ENCODE measurements at regions not wholly inside any gene's neighbourhood (a gene's known extent, or its start where the extent isn't known, plus 50 kb on each side); places are given as distances from the start of the nearest gene placed in this dataset.

- CTCF ChIA-PET = no interaction called here
- POLR2A ChIA-PET = no interaction called here
- no peak overlapping the region for H3K4me3 ChIP-seq (ENCODE audit: low read depth, low read length)
- no peak for DNase-seq (ENCODE audit: low read depth)
- no peaks in the 10 kb centered on the region for H3K36me3 ChIP-seq (ENCODE audit: control insufficient read depth, insufficient read depth, low read length)
- no peak for TF ChIP-seq CTCF (IDR thresholded peaks at IDR 0.05; ENCODE audit: insufficient read depth, low read depth, low read length)
- H3K27me3 ChIP-seq (ENCODE audit: control insufficient read depth, insufficient read depth, low read length) = no peaks in the 10 kb centered on the region
Observed at GRCh38 chr6:66740346-66740745, 1033.3 kb upstream of the EYS start.

GRCh38 chr6:66735106-66735890 is 1028.3 kb upstream of the EYS start:
- no peak for DNase-seq (ENCODE audit: low read depth)
- no peak for TF ChIP-seq CTCF (IDR thresholded peaks at IDR 0.05; ENCODE audit: insufficient read depth, low read depth, low read length)
- POLR2A ChIA-PET = no interaction called here

GRCh38 chr6:66731310-66731709 is 1024.3 kb upstream of the EYS start:
- ChIA-PET CTCF (no interaction called here), POLR2A (no interaction called here)
- Histone ChIP-seq H3K4me3 (ENCODE audit: low read depth, low read length) (no peak overlapping the region), H3K27me3 (ENCODE audit: control insufficient read depth, insufficient read depth, low read length) (no peaks in the 10 kb centered on the region), H3K36me3 (ENCODE audit: control insufficient read depth, insufficient read depth, low read length) (no peaks in the 10 kb centered on the region)
- no peak for TF ChIP-seq CTCF (IDR thresholded peaks at IDR 0.05; ENCODE audit: insufficient read depth, low read depth, low read length)
- DNase-seq (ENCODE audit: low read depth) = no peak

More at GRCh38 chr6:66735106-66735890, 1028.3 kb upstream of the EYS start:
- Histone ChIP-seq H3K4me3 (ENCODE audit: low read depth, low read length) (no peak overlapping the region), H3K27me3 (ENCODE audit: control insufficient read depth, insufficient read depth, low read length) (no peaks in the 10 kb centered on the region), H3K36me3 (ENCODE audit: control insufficient read depth, insufficient read depth, low read length) (no peaks in the 10 kb centered on the region)
- CTCF ChIA-PET = no interaction called here

- ChIA-PET POLR2A (no interaction called here), CTCF (no interaction called here)
- DNase-seq (ENCODE audit: low read depth) = no peak
- Histone ChIP-seq H3K27me3 (ENCODE audit: control insufficient read depth, insufficient read depth, low read length) (no peaks in the 10 kb centered on the region), H3K4me3 (ENCODE audit: low read depth, low read length) (no peak overlapping the region), H3K36me3 (ENCODE audit: control insufficient read depth, insufficient read depth, low read length) (no peaks in the 10 kb centered on the region)
- no peak for TF ChIP-seq CTCF (IDR thresholded peaks at IDR 0.05; ENCODE audit: insufficient read depth, low read depth, low read length)
Observed at GRCh38 chr6:66725670-66726069, 1018.6 kb upstream of the EYS start.

- DNase-seq (ENCODE audit: low read depth) = no peak
- Histone ChIP-seq H3K27me3 (ENCODE audit: control insufficient read depth, insufficient read depth, low read length) (no peaks in the 10 kb centered on the region), H3K36me3 (ENCODE audit: control insufficient read depth, insufficient read depth, low read length) (no peaks in the 10 kb centered on the region), H3K4me3 (ENCODE audit: low read depth, low read length) (no peak overlapping the region)
- no peak for TF ChIP-seq CTCF (IDR thresholded peaks at IDR 0.05; ENCODE audit: insufficient read depth, low read depth, low read length)
- POLR2A ChIA-PET = no interaction called here
- CTCF ChIA-PET = no interaction called here
Observed at GRCh38 chr6:66717801-66718200, 1010.8 kb upstream of the EYS start.
